PC-9 (cell line): ENCODE measurements at regions not wholly inside any gene's neighbourhood (a gene's known extent, or its start where the extent isn't known, plus 50 kb on each side); places are given as distances from the start of the nearest gene placed in this dataset.

Experiments
- CTCF ChIP-seq: fragments of 200-600 bp; sonication (generic); conservative IDR thresholded peaks from 2 replicates; pipeline ENCODE4 v1.6.1; 2017; ENCODE audit warnings: mixed run types, antibody characterized with exemption, mild to moderate bottlenecking, moderate library complexity
- EZH2 ChIP-seq: fragments of 200-600 bp; sonication (generic); IDR thresholded peaks from 2 replicates; pipeline ENCODE4 v1.8.0; 2017; ENCODE audit warnings: antibody characterized with exemption, low read depth

- TF ChIP-seq CTCF (no peak), EZH2 (no peak)
Observed at GRCh38 chr1:221063651-221064050, 184.4 kb downstream of the HLX start.
